ENCODE measurements at regions not wholly inside any gene's neighbourhood (a gene's known extent, or its start where the extent isn't known, plus 50 kb on each side); places are given as distances from the start of the nearest gene placed in this dataset.

DNA sequence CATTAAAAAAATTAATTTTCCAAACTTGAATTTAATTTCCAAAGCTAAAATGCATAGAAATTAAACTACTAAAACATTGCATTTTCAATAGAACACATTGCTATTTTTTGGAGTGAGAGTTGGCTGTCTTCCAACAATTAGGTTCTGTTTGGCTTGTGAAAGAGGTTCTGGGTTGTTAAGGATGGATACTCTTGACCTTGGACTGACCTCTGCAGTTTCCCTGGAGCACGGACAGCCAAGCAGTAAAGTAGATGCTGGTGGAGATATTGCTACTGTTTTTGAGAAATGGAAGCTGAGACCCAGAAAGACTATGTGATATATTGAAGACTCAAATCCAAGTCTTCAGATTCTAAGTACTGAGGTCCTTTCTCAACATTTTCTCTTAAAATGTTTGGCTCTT lies 95.9 kb upstream of the CHD6 start (continued):
- TF ChIP-seq RBBP5 (IDR thresholded peaks at IDR 0.05; ENCODE audit: borderline replicate concordance, low read depth, low read length) (no peak), SIN3A (conservative IDR thresholded peaks at IDR 0.05 in 1 of 2, IDR thresholded peaks at IDR 0.05 in 1 of 2; ENCODE audit: low read depth in 1 of 2, low read length in 2 of 2) (no peak), BRCA1 (IDR thresholded peaks at IDR 0.05; ENCODE audit: low read depth, low read length) (no peak)

Data from H1 (cell line).